GM18858 (cell line): ENCODE measurements at regions not wholly inside any gene's neighbourhood (a gene's known extent, or its start where the extent isn't known, plus 50 kb on each side); places are given as distances from the start of the nearest gene placed in this dataset.
"Not testable (repeated sequence)": the region's sequence is repeated elsewhere in the genome, so short reads cannot be mapped to it uniquely, and the experiment has no call there.

Experiments
- ATAC-seq: cut with Tn5 transposase; IDR thresholded peaks from one replicate; pipeline ENCODE4 v1.9.1; 2021; ENCODE audit not compliant: unreplicated experiment

- ATAC-seq: no peak
Measured at GRCh38 chr10:36573246-36573645, 552.2 kb upstream of the ANKRD30A start.

- ATAC-seq: no peak
Measured at GRCh38 chr10:36564433-36564832, 561.0 kb upstream of the ANKRD30A start.

DNA sequence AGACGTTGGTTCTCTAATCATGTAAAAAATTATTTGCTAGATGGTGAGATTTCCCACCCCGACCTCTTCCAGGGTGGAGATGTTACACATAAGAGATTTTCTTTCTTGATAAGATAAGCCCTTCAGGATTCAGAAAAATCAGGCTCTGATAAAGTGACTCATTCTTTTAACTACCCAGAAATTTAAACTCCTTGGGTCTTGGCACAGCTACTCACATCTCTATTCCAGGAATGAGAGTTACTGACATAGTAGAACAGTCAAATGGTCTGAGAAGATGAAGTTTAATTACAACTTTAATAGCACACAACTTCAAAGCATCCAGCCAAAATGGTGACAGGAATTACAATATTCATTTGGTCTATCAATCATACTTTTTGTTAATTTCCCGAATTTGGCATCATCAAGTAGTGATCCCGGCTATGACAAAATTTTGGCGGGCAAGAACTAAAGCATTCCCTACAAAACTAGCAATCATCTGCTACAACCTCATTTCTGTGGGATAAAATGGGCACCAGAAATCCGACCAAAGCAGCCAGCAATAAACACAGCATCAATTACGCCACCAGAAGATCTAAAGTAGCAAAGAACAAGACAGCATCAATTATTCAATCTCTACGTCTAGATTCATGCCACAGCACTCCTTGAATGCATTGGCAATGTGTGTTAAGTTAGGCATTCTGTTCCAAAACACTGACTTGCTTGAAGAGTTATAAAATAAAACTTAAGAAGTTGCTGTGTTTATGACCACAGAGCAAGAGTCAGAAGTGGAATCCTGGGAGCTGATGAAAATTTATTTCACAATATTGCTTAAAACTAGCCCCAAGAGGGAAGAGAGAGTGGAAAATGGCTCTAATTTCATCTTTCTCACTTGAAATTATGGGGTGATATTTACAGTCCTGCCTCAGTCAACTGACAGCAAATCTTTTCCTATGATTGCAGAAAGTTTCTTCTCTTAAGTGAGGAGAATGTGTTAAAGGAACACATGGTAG is 565.7 kb upstream of the ANKRD30A start:
- no peak for ATAC-seq

- ATAC-seq: no peak
Measured at GRCh38 chr10:36556468-36556867, 568.9 kb upstream of the ANKRD30A start.

GRCh38 chr10:36555036-36555435 is 570.4 kb upstream of the ANKRD30A start:
- no peak for ATAC-seq

DNA sequence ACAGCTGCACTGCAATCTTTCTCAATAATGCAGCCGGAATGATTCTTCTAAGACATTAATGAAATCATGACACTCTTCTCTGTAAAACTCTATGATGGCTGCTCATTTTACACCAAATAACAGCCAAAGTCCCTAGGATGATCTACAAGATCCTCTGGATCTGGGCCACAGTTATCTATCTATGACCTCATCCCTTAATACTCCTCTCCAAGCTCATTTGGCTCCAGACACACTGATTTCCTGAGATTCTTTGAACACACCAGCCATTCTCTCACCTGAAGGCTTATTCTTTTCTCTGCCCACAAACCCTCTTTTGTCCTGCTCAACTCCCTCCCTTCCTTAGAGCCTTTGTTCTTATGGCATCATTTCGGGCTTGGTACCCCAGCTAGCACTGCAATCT is 577.4 kb upstream of the ANKRD30A start:
- no peak for ATAC-seq

DNA sequence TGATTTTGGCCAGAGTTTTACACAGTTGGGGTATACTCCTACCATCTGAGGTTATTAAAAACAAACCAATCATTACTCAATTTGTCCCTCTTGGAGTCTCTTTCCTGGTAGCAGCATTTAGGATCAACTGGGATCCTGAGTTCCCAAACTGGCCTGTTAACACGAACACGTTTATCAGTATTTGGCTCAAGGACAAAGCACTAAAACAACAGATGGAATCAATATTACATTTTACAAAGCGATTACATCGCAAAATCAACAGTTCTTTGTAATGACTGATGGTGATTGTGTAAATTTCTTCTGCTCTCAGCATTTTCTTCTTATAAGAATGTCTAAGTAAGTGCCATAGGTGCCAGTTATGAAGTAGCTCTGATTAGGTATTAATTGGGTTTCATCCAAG is 582.9 kb upstream of the ANKRD30A start:
- no peak for ATAC-seq

DNA sequence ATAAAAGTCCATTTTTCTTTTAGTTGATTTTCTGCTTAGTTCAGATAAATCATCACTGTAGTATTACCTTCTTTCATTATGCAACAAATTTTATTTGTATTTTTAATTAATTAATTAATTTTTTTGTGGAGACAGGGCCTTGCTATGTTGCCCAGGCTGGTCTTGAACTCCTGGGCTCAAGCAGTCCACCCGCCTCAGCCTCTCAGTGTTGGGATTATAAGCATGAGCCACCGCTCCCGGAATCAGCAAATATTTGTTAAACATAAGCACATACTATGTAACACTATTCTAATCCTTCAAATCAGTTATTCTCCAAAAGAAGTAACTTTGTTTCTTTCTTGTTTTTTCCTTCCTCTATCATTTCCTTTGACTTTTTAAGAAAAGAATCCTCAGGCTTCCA is 584.8 kb upstream of the ANKRD30A start:
- no peak for ATAC-seq

- ATAC-seq: no peak
Measured at GRCh38 chr10:36538953-36539586, 586.3 kb upstream of the ANKRD30A start.

GRCh38 chr10:36534471-36535002 is 590.9 kb upstream of the ANKRD30A start:
- ATAC-seq: peak; percentile 99

DNA sequence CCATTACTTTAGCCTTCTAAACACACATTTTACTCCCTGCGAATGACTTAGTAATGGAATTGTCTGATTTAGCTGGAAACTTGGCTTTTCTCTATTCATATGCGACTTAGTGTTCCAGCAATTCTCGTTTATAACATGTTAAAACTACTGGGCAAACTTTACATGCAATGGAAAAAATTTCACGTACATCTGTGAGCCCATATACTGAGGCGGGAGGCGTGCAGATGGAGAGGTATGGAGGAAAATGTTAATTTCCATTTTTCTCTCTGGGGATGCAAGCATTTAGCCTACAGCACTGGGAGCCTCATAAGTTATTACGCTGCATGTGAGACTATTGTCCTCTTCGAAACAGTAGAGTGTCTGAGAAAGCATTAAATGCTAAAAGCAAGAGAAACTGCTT is 591.5 kb upstream of the ANKRD30A start:
- ATAC-seq: no peak

DNA sequence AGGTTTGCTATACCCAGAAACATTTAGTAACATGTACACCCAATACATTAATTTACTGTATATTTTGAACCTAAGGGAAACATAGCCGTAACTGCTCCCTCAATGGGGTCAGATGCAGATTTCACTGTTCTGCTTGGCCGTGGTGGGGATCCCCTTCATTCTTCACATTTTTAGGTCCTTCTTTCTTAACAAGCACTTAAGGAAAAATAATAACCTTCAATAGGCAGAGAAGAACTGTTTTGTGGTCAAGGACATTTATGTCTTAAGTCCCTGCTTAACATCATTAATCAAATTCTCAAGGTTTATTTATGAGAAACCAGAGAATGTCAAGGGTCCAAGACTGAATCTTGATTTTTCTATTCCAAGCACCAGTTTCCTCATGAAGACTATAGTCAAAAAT is 592.1 kb upstream of the ANKRD30A start:
- no peak for ATAC-seq

GRCh38 chr10:36531621-36532020 is 593.8 kb upstream of the ANKRD30A start:
- no peak for ATAC-seq

GRCh38 chr10:36526033-36526432 is 599.4 kb upstream of the ANKRD30A start:
- ATAC-seq: no peak

GRCh38 chr10:36524126-36524525 is 601.3 kb upstream of the ANKRD30A start:
- ATAC-seq: not testable (repeated sequence)

- no peak for ATAC-seq
Measured at GRCh38 chr10:36519909-36520308, 605.5 kb upstream of the ANKRD30A start.

GRCh38 chr10:36516281-36516680 is 609.1 kb upstream of the ANKRD30A start:
- ATAC-seq: no peak

DNA sequence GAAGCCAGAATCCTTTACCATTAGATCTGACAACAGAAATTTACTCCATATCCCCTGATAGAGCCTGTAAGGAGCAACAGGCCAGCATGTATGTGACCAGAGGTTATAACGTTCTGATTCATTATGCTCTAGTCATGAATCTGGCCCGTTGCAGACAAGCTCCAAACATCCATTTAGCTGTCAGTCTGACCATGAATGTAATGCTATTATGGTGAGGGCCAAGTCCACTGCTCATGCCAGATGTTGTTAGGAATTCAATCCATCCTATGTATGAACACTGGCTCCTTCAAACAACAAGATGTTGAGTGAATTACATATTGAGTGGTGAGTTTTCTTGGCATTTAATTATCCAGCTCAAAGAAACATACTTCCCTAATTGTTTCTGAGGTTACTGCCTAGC is 610.1 kb upstream of the ANKRD30A start:
- ATAC-seq: no peak

DNA sequence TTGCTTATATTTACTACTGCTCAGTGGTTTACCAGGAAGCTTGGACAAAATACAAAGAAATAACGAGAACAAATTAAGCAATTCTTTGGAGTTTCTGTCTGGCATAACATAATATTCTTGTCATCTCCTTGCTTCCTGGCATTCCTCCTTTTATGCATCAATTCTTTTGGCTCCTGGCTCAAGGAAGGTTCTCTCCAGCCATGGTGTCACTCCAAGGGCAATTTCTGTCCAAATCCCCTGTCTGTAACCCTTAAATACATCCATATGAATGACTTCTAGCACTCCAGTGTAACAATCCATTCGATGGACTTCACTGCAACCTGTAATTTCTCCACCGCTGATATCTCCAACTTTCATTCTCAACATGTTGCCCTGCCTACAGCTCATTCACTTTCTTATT is 617.7 kb upstream of the ANKRD30A start:
- no peak for ATAC-seq

DNA sequence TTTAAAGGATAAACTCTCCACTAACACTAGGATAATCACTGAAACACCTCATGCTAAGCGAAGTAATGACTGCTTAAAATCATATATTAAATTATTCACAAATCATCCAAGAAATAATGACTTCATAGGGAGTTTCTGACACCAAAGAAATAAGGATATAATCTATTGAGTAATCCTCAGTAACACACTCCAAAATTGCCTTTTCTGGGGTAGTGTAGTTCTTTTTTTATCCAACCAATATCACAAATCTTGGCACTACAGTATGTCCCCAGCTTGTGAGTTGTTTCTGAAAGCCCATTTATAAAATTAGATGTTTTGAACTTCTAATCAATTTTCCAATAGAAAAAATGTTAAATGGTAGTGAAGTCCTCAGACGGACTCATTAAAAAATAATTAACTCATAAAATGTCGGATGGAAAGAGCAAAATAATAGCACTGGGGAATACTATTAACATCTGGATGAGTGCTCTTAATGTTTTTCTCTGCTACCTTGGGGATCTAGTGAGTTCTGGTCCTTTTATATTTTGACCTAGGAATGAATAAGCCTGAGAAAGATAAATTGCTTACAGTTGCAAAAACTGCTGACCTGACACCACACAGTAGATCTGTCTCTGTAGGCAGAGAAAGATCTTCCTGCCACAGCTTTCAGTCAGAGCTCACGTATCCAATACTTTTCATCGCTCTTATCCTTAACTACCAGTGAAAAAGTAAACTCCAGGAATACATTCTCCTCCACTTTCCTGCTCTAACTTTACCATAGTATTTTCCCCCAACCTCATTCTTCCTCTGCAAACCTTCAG is 618.5 kb upstream of the ANKRD30A start:
- no peak for ATAC-seq

DNA sequence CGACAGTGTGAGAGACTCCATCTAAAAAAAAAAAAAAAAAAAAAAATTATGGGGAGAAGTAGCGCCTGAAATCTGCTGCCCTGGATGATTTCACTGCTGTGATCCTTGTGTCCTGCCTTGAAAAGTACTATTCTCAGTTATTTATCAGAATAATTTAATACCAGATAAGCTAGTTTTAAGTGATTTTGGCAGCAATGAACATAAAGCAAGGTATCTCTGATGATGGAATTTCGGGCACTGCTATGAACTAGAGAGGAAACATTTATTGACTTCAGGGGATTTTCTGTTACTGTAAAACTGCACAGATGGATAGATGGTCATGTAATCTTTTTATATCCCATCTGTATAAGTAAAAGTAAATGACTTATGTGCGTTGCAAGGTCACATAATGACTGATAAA is 619.1 kb upstream of the ANKRD30A start:
- ATAC-seq: no peak
